Anterior cingulate cortex (tissue), 58 donors: ENCODE measurements at regions not wholly inside any gene's neighbourhood (a gene's known extent, or its start where the extent isn't known, plus 50 kb on each side); places are given as distances from the start of the nearest gene placed in this dataset.
"Not testable (repeated sequence)": the region's sequence is repeated elsewhere in the genome, so short reads cannot be mapped to it uniquely, and the experiment has no call there.

Source experiments
- DNase-seq, 58 donors: peaks; one replicate each; lab custom pipeline; 2025; lab: John Stamatoyannopoulos, UW

DNA sequence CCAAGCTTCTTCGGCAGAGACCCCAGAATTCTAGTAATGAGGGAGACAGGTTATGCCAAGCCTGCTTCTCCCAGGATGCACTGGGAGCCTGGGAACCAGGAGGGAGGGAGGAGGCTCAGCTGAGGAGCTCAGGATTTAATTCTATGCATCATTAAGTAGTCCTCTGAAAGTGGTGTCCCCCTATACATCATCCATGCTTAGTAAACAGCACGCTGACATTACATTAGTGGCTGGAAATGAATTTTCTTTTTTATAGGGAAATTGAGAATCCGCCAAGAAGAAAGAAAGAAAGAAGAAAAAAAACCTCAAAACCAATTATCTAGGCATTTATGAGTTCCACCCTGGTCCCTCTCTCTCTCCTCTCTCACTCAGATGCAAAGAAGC is 63.1 kb upstream of the PAX8 start:
- DNase-seq = not testable (repeated sequence)

DNA sequence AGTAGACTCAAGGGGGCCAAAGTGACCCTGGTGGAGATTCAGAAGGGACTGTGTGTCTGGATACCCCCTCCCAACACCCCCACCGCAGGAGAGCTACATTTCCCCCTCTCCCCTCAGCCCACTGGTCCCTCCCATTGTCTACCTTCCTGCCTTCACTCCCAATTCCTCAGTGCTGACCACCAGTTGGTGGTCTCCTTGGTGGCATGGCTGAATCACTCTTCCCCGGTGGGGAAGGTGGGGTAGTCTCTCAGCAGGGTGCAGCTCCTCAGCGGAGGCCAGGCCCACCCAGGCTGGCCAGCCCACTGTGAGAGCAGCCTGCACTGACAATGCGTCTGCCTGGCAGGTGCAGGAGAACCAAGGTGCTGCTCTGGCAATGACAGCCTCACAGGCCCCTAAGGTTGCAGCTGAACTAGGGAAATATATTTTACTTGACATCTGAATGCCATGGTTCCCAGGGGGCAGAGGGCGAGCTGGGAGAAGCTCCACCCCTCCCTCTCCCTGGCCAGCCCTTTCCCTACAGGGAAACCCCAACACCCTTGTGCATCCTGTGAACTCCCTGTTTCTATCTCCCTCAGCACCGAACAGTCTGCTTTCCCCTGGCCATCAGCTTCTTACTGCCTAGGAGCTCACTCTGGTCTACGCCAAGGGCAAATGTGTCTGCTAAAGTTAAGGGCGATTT is 62.6 kb upstream of the PAX8 start:
- no peak for DNase-seq

DNA sequence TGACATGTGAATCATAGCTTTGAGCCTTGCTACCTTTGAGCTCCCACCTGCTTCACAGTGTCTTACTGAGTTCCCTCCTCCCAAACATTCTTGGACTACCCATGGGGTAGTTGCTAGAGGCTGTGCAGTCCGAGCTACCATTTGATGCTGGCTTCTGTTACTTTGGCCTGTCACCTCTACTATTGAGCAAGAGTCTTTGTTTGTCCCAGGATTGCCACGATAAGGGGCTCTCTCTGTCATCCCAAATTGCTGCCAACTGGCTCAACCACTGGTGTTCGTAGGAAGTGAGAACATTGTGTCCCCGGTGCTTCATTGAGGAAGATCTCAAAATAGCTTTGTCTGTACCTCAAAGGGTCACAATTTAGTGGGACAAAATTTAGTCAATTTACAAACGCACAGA is 59.1 kb upstream of the PAX8 start:
- no peak for DNase-seq

DNA sequence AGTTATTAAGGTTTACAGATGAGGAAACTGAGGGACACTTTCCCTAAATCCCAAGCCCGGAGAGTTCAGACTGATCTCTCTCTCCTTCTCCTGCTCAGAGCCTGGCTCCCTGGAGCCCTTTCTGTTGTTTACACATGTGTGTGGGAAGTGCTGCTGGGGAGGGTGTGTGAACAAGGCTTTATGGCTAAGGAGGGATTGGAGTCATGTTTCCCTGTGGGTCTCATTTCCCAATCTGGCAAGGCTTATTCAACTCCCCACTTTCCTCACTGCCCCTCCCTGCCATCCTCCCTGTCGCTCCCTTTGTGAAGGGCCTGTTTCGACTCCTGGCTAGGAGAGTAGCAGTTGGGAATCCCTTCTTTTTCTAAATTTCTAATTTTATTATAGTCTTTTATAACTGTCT is 57.3 kb upstream of the PAX8 start:
- DNase-seq = peak in 3 of 58 donors; percentile 0 to 8 (median 1)

DNA sequence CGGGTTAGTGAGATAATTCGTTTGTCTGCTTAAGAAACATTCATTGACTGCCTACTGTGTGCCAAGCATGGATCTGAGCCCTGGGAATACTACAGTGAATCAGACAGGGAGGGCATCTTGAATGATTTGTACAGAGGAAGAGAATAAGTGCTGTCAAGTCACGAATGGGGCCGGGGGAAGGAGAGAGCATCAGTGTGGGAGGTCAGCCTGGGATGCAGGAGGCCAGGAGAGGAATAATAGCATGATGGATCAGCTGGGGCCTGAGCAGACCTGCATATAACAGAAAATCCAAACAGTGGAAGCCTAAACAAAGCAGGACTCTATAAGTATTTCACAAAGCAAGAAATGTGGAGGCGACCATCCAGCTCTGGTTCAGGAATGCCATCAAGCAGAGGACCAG is 55.4 kb upstream of the PAX8 start:
- DNase-seq = no peak

DNA sequence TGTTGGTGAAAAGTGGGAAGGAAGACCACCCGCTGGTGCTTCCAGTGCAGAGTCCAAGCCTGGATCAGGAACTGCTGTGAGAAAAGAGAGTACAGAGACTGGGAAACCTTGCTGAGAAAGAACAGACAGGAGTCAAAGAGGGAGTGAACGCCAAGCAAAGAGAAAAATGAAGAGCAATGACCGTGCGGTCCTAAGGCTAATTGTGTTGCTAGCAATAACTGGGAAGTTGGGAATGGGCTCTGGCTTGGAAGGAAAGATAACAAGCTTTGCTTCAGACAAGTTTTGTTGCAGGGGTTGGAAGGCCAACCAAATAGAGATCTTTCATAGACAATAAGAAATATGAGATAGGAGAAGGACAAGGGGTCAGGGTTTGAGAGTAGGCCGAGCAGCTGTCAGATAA is 55.0 kb upstream of the PAX8 start:
- not testable (repeated sequence) for DNase-seq

DNA sequence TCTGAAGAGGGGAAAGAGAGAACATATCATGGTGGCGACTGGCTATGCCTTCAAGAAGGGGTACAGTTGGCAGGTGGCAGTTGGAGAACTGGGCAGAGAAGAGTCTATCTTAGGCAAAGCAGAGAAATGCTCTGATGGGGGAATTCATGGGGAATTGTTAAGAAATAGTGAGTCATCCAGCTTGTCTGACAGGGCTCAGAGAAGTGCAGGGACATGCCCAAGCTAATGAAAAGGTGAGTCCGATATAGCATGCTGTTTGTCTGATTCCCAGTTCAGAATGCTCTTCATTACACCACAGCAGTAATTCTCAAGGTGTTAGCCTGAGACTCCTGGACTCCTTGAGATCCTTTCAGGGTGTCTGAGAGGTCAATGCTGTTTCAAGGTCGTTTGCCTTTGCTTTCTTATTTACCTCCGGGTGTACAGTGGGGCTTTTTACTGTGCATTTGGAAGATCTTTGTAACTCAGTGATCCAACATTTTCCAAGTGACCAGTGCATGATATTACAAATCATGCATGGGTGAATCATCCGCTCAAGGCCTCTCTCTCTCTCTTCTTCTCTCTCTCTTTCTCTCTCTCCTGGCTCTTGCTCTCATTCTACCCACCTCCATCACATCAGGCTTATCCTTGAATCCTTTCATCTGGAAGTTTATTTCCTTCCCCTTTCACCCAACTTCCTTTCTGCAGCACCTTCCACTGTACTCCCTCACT is 51.5 kb upstream of the PAX8 start:
- DNase-seq = not testable (repeated sequence)

DNA sequence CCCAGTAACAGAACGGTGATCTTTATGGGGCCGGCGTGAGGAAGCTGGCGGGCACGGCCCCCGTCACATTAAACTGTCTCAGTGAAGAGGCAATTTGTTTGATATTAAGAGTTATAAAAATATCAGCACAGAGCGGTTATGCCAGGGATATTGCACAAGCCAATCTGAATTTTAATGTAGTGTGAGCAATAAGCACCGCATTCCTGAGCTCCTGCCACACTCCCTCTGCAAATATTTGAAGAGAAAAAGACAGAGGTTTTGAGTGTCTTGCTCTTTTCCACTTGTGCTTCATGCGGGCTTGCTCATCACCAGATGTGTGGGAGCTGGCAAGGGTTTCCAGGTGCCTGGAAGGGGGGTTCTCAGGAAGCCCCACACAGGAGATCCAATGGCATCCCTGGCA is 50.3 kb upstream of the PAX8 start:
- not testable (repeated sequence) for DNase-seq

DNA sequence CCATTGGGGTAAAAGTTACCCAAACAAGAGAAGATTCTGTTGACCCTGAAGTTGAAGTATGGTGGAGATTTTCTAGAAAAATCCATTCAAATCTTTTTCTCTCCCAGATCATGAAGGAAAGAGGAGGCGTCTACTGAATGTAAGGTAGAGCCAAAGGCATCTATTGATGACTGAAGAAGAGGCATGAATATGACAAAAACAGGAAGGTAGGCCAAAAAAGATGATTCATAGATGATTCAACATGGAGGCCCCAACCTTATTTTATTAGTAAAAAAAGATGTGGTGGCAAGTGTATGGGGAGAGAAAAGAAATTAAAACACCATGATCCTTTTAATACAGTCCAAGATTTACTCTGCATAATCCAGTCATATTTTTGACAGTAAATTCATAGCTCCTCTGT is 49.9 kb upstream of the PAX8 start:
- DNase-seq = not testable (repeated sequence)
